Epidermal melanocyte (primary cell): ENCODE measurements at regions not wholly inside any gene's neighbourhood (a gene's known extent, or its start where the extent isn't known, plus 50 kb on each side); places are given as distances from the start of the nearest gene placed in this dataset.

Experiments used
- DNase-seq: peaks from one replicate; pipeline ENCODE4 v3.0.0; 2011; ENCODE audit warnings: low spot score; ENCODE audit not compliant: insufficient read length

DNA sequence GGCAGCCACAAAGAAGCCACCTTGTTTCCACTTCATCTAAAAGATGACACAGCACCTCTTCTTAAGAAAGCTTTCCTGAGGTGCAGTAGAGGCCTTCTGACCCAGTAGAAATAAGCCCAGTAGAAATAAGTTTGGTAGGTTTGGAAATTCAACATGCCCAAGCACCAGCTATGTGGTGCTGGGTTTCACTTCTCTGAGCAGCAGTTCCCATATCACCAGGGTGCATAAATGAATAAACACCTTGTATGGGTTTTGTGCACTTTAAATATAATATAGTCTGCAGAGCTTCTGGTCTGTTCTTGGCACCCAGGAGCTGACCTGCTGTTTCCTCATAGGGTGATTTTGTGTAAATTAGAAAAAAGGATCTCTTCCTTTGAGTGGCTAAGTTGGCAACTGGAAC is 492.4 kb upstream of the SORCS1 start:
- DNase-seq: no peak

DNA sequence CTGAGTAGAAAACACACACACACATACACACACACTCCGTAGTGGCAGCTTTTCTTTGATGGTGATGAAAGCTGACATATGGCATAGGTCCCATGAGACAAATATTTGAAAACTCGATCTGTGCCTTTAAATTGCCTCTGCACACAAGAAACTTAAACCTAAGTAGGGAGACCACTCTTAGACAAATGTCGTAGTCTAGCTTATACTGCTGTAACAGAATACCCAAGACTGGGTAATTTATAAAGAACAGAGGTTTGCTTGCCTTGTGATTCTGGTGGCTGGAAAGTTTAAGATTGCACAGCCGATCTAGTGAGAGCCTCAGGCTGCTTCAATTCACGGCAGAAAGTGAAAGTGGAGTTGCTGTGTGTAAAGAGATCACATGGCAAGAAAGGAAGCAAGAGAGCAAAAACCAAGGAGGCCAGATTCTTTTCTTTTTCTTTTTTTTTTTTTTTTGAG is 489.4 kb upstream of the SORCS1 start:
- no peak for DNase-seq

- DNase-seq: no peak
These were observed 486.4 kb upstream of the SORCS1 start for GRCh38 chr10:107650939-107651338.

GRCh38 chr10:107649249-107649648 is 484.7 kb upstream of the SORCS1 start:
- DNase-seq: no peak

- no peak for DNase-seq
These were observed 483.0 kb upstream of the SORCS1 start for GRCh38 chr10:107647462-107647861.

- DNase-seq: no peak
These were observed 467.4 kb upstream of the SORCS1 start for GRCh38 chr10:107631876-107632275.

GRCh38 chr10:107626862-107627261 is 462.4 kb upstream of the SORCS1 start:
- no peak for DNase-seq

GRCh38 chr10:107623292-107623691 is 458.8 kb upstream of the SORCS1 start:
- DNase-seq: no peak

DNA sequence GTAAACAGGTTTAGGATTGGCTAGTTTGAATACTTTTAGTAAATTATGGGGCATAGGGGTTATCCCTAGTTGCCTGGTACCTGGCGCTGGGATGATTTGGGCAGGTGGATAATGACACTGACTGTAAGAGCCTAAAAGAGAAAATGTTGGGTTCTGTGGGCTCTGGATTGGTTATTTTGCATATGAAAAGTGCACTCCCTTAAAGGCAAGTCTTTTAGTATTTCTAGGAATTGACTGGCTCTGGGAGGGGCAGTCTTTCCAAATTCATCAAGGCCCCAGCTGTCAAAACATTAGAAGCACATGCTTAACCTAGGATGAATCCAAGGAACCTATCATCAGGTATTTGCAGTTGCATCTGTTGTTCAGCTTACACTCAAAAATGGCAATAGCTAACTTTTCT is 454.6 kb upstream of the SORCS1 start:
- DNase-seq: no peak

DNA sequence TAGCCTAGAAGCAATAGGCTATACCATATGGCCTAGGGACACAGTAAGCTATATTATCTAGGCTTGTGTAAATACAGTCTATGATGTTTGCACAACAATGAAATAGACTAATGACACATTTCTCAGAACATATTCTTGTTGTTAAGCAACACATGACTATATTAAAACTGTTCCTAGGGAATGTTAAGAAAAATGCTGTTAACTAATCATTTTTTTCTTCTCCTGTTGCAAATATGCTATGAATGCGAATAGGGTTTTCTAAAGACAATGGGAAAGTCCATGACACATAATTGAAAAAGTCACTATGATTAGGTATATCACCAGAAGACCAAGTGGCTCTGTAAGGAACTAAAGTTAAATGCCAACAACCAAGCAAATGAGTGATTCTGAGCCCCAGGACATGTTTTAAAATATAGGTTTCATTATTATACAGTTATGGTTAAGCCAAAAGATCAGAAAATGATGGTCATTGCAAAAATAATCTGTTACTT is 454.0 kb upstream of the SORCS1 start:
- no peak for DNase-seq

- DNase-seq: no peak
These were observed 452.2 kb upstream of the SORCS1 start for GRCh38 chr10:107616463-107617410.

GRCh38 chr10:107616031-107616430 is 451.5 kb upstream of the SORCS1 start:
- no peak for DNase-seq

DNA sequence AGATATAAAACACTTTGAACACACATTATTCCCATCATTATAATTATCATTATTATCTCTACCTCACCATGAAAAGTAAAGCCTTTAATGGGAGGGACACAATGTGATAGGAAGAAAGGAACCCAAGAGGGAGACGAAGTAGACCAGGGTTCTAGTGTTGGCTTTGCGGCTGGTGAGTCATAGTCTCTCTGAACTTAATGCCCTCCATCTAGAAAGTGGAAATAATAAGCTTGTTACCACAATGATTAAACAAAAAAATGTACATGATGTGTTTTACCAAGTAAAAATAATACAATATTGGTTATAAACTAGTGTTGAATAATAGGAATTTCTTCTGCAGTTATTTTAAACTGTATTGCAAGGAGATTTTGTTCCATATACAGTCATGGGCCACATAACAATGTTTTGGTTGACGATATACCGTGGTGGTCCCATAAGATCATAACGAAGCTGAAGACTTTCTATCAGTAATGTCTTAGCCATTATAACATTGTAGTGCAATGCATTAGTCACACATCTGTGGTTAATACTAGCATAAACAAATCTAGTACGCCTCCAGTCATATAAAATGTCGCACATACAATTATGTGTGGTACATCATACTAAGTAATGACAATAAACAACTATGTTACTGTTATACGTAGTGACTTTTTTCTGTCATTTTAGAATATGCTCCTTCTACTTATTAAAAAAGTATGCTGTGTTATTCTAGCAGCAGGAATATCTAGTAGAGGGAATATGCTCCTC is 450.6 kb upstream of the SORCS1 start:
- DNase-seq: no peak

DNA sequence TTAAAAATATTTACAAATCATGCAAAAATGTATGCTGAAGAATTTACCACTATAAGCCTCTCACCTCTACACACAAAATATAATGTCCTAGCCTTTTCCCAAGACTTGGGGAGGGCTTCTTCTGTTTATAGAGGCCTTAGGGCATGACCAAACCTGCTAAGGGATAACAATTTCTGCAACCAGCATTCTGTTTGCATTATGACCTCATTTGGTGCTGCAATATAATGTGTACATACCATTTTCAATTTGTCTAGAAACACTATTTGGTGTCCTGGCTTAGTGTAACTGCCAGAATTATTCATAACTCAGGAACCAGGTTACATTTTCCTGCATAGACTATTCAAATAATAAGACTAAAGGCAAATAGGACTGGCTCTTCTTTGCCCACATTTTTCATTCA is 446.6 kb upstream of the SORCS1 start:
- DNase-seq: no peak

- no peak for DNase-seq
These were observed 424.6 kb upstream of the SORCS1 start for GRCh38 chr10:107589081-107589480.

DNA sequence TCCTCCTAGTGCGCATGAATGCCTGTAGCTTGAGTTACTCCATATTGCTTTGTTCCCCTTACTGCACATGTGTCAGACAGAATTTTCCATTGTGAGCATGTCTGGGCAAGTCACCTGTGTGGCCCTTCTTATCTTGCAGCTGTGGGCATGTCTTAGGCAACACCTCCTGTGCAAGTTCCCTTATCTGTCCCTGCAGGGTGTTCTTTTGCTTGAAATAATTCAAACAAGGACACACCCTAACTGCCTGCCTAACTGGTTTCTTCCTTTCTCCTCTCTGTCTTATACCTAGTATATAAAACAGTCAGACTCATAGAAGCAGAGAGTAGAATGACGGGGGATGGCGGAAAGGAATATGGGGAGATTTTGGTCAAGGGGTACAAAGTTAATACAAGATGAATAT is 421.1 kb upstream of the SORCS1 start:
- no peak for DNase-seq

- no peak for DNase-seq
These were observed 419.5 kb upstream of the SORCS1 start for GRCh38 chr10:107583974-107584373.

DNA sequence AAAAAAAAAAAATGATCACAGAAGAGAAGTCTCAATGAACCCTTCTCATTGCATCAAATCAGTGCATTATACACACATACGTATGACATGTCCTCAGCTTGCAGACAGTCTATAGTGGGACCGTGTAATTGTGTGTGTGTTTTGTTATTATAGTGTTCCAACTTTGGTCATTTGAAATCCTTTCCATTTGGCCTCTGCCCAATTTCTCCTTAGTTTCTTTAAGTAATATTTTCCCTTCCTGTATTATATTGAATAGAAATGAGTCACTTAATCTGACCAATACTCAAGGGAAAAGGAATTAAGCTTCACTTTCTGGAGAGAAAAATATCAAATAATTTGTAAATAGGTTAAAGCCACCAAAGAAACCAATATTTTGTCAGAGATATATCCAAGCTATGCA is 415.5 kb upstream of the SORCS1 start:
- DNase-seq: no peak

GRCh38 chr10:107577221-107577620 is 412.7 kb upstream of the SORCS1 start:
- DNase-seq: no peak

DNA sequence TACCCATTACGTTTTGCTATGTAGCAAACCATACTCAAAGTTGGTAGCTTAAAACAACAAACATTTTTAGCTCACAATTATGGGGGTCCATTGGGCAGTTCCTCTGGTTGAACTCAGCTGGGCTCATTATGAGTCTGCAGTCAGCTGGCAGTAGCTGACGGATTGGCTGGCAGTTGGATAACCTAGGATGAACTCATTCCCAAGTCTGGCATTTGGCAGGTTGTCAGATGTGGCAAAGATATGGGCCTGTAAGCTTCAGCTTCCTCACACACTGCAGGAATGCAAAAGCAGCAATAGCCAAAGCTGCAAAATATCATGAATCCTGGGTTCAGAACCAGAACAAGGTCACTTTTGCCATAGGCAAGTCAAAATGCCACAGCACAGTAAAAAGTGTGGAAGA is 412.2 kb upstream of the SORCS1 start:
- no peak for DNase-seq

DNA sequence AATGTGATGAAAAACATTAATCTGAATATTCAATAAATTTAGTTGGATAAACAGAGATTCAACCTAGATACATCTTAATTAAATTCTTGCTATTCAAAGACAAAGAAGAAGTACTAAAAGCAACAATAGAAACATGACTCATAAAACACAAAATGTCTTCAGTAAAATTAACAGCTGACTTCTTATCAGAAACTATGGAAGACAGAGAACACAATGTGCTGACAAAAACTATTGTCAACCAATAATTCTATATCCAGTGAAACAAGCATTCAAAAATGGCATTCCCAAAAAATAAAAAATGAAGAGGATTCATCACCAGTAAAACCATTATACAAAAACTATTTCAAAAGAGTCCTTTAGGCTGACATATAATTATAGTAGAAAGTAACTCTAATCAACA is 400.5 kb upstream of the SORCS1 start:
- DNase-seq: no peak

DNA sequence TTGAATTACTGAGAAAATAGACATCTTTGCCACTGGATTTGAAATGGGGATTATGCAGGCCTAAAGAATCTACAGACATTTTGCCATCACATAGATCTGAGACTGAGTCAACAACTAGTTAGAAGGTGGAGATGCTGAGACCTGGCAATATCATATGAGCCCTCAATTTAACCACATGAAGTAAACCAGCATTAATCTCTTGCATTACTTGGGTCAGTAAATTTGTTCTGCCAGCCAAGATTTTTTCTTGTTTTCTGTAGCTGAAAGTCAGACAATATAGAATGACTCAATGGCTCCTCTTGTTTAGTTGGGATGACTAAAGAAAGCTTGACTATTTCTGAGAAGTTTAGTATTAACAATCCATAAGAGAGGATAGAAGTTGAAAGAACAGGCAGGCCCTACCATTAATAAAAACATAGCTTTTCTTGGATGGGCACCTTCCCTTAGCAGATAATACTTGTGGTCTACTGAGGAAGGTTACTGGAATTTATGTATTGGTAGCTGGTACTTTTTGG is 396.7 kb upstream of the SORCS1 start:
- DNase-seq: no peak
